ENCODE measurements at regions not wholly inside any gene's neighbourhood (a gene's known extent, or its start where the extent isn't known, plus 50 kb on each side); places are given as distances from the start of the nearest gene placed in this dataset.

DNA sequence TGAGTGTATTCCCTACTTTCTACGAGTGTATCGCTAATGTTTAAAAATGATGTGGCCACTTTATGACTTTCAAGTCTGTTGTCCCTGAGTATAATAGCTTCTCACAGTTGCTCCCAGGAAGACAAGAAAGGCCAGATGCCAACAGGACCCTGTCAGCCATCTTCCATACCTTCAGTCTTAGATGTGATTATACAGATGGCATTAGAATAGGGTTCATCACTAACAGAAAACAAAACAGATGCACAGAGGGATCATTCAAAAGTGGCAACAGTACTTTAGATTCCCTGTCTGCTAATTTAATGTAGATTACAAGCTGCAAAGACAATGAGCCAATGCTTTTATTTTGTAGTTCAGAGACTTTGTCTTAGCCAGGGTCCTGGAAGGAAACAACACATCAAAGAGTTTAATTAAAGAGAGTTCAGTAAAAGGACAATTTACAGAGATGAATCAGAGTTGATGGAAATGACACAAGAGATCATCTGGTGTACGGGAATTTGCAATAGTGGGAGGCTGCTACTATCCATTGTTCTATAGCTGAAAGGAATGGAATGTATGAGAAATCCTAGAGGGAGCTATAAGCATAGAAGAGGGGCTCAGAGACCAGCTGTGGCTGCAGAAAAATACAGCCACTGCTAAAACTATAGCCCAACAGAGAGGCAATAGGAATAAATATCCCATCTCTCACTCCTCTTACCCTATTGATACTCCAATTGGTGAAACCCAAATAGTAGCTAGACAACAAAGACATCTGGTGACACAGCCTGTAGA, 393.7 kb upstream of the SMC2 start:
- H3K36me3 Mint-ChIP-seq, result no peaks in the 10 kb centered on the region
- H3K27me3 Mint-ChIP-seq, result no peaks in the 10 kb centered on the region
- no peaks in the 10 kb centered on the region for H3K9me3 Mint-ChIP-seq
- no peak for DNase-seq (ENCODE audit: extremely low spot score, unreplicated experiment)
- TF ChIP-seq, protein P1, sequence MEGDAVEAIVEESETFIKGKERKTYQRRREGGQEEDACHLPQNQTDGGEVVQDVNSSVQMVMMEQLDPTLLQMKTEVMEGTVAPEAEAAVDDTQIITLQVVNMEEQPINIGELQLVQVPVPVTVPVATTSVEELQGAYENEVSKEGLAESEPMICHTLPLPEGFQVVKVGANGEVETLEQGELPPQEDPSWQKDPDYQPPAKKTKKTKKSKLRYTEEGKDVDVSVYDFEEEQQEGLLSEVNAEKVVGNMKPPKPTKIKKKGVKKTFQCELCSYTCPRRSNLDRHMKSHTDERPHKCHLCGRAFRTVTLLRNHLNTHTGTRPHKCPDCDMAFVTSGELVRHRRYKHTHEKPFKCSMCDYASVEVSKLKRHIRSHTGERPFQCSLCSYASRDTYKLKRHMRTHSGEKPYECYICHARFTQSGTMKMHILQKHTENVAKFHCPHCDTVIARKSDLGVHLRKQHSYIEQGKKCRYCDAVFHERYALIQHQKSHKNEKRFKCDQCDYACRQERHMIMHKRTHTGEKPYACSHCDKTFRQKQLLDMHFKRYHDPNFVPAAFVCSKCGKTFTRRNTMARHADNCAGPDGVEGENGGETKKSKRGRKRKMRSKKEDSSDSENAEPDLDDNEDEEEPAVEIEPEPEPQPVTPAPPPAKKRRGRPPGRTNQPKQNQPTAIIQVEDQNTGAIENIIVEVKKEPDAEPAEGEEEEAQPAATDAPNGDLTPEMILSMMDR (conservative IDR thresholded peaks at IDR 0.05), result no peak
- no peaks in the 10 kb centered on the region for H3K4me1 Mint-ChIP-seq (ENCODE audit: unreplicated experiment)
- H3K27ac Mint-ChIP-seq, result no peak overlapping the region
- no peak overlapping the region for H3K4me3 Mint-ChIP-seq

GRCh38 chr9:103702572-103702971, 391.5 kb upstream of the SMC2 start:
- Mint-ChIP-seq H3K27ac (no peak overlapping the region), H3K36me3 (no peaks in the 10 kb centered on the region), H3K4me3 (no peak overlapping the region), H3K27me3 (no peaks in the 10 kb centered on the region), H3K9me3 (no peaks in the 10 kb centered on the region), H3K4me1 (ENCODE audit: unreplicated experiment) (no peaks in the 10 kb centered on the region)
- TF ChIP-seq, protein P1 (conservative IDR thresholded peaks at IDR 0.05), result no peak
- DNase-seq (ENCODE audit: extremely low spot score, unreplicated experiment), result no peak

DNA sequence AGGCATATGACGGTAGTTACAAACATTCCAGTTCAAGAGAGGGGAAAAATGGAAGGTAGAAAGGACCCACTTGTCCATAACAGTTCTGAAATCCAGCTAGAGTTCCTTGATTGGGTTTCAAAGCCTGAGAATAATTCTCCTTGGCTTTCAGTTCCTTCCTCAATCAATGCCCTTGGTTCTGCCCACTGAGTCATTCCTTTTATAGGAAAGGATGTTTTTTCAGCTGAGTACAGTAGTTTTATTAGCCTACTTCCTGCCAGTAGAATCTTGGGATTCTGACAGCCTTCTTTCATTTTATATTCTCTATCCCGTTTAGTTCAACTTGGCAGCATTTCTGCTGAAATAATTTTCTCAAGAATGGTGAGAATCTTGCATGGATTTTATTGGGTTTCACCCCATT, 386.9 kb upstream of the SMC2 start:
- no peak for DNase-seq (ENCODE audit: extremely low spot score, unreplicated experiment)
- Mint-ChIP-seq H3K9me3 (no peaks in the 10 kb centered on the region), H3K36me3 (no peaks in the 10 kb centered on the region), H3K4me1 (ENCODE audit: unreplicated experiment) (no peaks in the 10 kb centered on the region), H3K27me3 (no peaks in the 10 kb centered on the region), H3K27ac (no peak overlapping the region), H3K4me3 (no peak overlapping the region)
- TF ChIP-seq, protein P1 (conservative IDR thresholded peaks at IDR 0.05), result no peak

- no peak overlapping the region for H3K4me3 Mint-ChIP-seq
- TF ChIP-seq, protein P1 (conservative IDR thresholded peaks at IDR 0.05), result no peak
- no peak for DNase-seq (ENCODE audit: extremely low spot score, unreplicated experiment)
- no peaks in the 10 kb centered on the region for H3K36me3 Mint-ChIP-seq
- no peaks in the 10 kb centered on the region for H3K9me3 Mint-ChIP-seq
- no peak overlapping the region for H3K27ac Mint-ChIP-seq
- H3K4me1 Mint-ChIP-seq (ENCODE audit: unreplicated experiment), result no peaks in the 10 kb centered on the region
- no peaks in the 10 kb centered on the region for H3K27me3 Mint-ChIP-seq
Measured at GRCh38 chr9:103709366-103709765, 384.7 kb upstream of the SMC2 start.

DNA sequence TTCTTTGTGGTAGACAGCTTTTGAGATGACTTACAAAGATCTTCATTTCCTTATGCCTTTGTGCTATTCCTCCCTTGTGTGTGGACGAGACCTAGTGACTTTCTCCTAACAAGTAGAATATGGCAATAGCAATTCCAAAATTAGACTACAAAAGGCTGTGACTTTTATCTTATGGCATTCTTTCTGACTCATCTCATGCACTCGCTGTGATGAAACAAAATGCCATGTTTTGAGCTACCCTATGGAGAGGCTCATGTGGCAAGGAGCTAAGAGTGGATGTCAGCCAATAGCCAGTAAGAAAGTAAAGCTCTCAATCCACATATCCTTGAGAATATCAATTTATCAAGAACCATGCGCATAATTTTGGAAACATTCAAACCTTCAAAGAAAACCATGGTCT, 380.5 kb upstream of the SMC2 start:
- no peak for DNase-seq (ENCODE audit: extremely low spot score, unreplicated experiment)
- H3K27ac Mint-ChIP-seq, result no peak overlapping the region
- H3K4me3 Mint-ChIP-seq, result no peak overlapping the region
- no peaks in the 10 kb centered on the region for H3K4me1 Mint-ChIP-seq (ENCODE audit: unreplicated experiment)
- TF ChIP-seq, protein P1 (conservative IDR thresholded peaks at IDR 0.05), result no peak
- no peaks in the 10 kb centered on the region for H3K9me3 Mint-ChIP-seq
- no peaks in the 10 kb centered on the region for H3K36me3 Mint-ChIP-seq
- no peaks in the 10 kb centered on the region for H3K27me3 Mint-ChIP-seq

Data from type B pancreatic cell (in vitro differentiated cells).